NCI-H226 (cell line): ENCODE measurements at regions not wholly inside any gene's neighbourhood (a gene's known extent, or its start where the extent isn't known, plus 50 kb on each side); places are given as distances from the start of the nearest gene placed in this dataset.

ENCODE experiments used
- DNase-seq: peaks from one replicate; pipeline ENCODE4 v3.0.0-alpha.2; 2015

GRCh38 chr13:102993348-102993747 lies 72.9 kb downstream of the SLC10A2 start:
- DNase-seq, result no peak

GRCh38 chr13:102984210-102984609 lies 82.0 kb downstream of the SLC10A2 start:
- no peak for DNase-seq

- peak; percentile 32 for DNase-seq
Measured at GRCh38 chr13:102983496-102983895, 82.7 kb downstream of the SLC10A2 start.

- no peak for DNase-seq
Measured at GRCh38 chr13:102980331-102980982, 85.8 kb downstream of the SLC10A2 start.

GRCh38 chr13:102978168-102978567 lies 88.0 kb downstream of the SLC10A2 start:
- DNase-seq, result no peak

GRCh38 chr13:102977471-102977870 lies 88.7 kb downstream of the SLC10A2 start:
- no peak for DNase-seq

- no peak for DNase-seq
Measured at GRCh38 chr13:102974317-102975087, 91.7 kb downstream of the SLC10A2 start.

GRCh38 chr13:102972191-102972590 lies 94.0 kb downstream of the SLC10A2 start:
- no peak for DNase-seq

GRCh38 chr13:102970542-102970941 lies 95.7 kb downstream of the SLC10A2 start:
- no peak for DNase-seq

- no peak for DNase-seq
Measured at GRCh38 chr13:102968572-102969228, 97.5 kb downstream of the SLC10A2 start.

- DNase-seq, result no peak
Measured at GRCh38 chr13:102965802-102966201, 100.4 kb downstream of the SLC10A2 start.

- no peak for DNase-seq
Measured at GRCh38 chr13:102962430-102962829, 103.8 kb downstream of the SLC10A2 start.

GRCh38 chr13:102960959-102961358 lies 105.3 kb downstream of the SLC10A2 start:
- no peak for DNase-seq

GRCh38 chr13:102956449-102956848 lies 109.8 kb downstream of the SLC10A2 start:
- no peak for DNase-seq

GRCh38 chr13:102954350-102954749 lies 108.5 kb downstream of the ERCC5 start:
- no peak for DNase-seq

GRCh38 chr13:102951808-102952207 lies 106.0 kb downstream of the ERCC5 start:
- DNase-seq, result no peak

- DNase-seq, result peak; percentile 8
Measured at GRCh38 chr13:102947745-102948405, 102.0 kb downstream of the ERCC5 start.

GRCh38 chr13:102945886-102946285 lies 100.1 kb downstream of the ERCC5 start:
- DNase-seq, result no peak

- no peak for DNase-seq
Measured at GRCh38 chr13:102945324-102945815, 99.5 kb downstream of the ERCC5 start.

GRCh38 chr13:102944821-102945220 lies 99.0 kb downstream of the ERCC5 start:
- no peak for DNase-seq

GRCh38 chr13:102940770-102941169 lies 94.9 kb downstream of the ERCC5 start:
- no peak for DNase-seq

GRCh38 chr13:102940143-102940542 lies 94.3 kb downstream of the ERCC5 start:
- no peak for DNase-seq

GRCh38 chr13:102935896-102936321 lies 90.1 kb downstream of the ERCC5 start:
- no peak for DNase-seq
